Liver (tissue), 8 donors: ENCODE measurements at regions not wholly inside any gene's neighbourhood (a gene's known extent, or its start where the extent isn't known, plus 50 kb on each side); places are given as distances from the start of the nearest gene placed in this dataset.

ENCODE experiments used
- DNase-seq: peaks from one replicate; pipeline ENCODE4 v3.0.0-alpha.2; 2017; ENCODE audit warnings: low spot score
- H3K27ac ChIP-seq, 2 donors: one replicate each; pipeline ENCODE4 v1.7.0; 2013; ENCODE audit warnings: inconsistent platforms in 2 of 2, low read length in 2 of 2, control low read depth in 1 of 2, low read depth in 1 of 2, mild to moderate bottlenecking in 1 of 2
- H3K27me3 ChIP-seq, 4 donors: one replicate each; pipeline versions ENCODE4 v1.6.1 to v1.7.0; 2013; ENCODE audit warnings: low read length in 3 of 4, inconsistent platforms in 1 of 4, mild to moderate bottlenecking in 1 of 4, moderate library complexity in 1 of 4; ENCODE audit not compliant: control insufficient read depth in 4 of 4, insufficient read depth in 4 of 4
- H3K36me3 ChIP-seq, 4 donors: one replicate each; pipeline versions ENCODE4 v1.6.1 to v1.7.0; 2013; ENCODE audit warnings: low read length in 3 of 4, mild to moderate bottlenecking in 3 of 4, low read depth in 1 of 4, moderate library complexity in 1 of 4; ENCODE audit not compliant: control insufficient read depth in 4 of 4, insufficient read depth in 3 of 4
- H3K4me1 ChIP-seq, 4 donors: one replicate each; pipeline versions ENCODE4 v1.6.1 to v1.7.0; 2013; ENCODE audit warnings: low read length in 3 of 4, mild to moderate bottlenecking in 3 of 4, moderate library complexity in 1 of 4; ENCODE audit not compliant: control insufficient read depth in 4 of 4, insufficient read depth in 4 of 4
- H3K4me3 ChIP-seq, 3 donors: one replicate each; pipeline versions ENCODE4 v1.6.1 to v1.7.0; 2013; ENCODE audit warnings: low read length in 3 of 3, control low read depth in 1 of 3, low read depth in 1 of 3, mild to moderate bottlenecking in 1 of 3
- H3K9ac ChIP-seq, 2 donors: one replicate each; pipeline ENCODE4 v1.7.0; 2013; ENCODE audit warnings: low read length in 2 of 2, mild to moderate bottlenecking in 2 of 2, moderate library complexity in 2 of 2, control low read depth in 1 of 2, low read depth in 1 of 2
- H3K9me3 ChIP-seq, 4 donors: one replicate each; pipeline versions ENCODE4 v1.6.1 to v1.7.0; 2013; ENCODE audit warnings: low read length in 3 of 4; ENCODE audit not compliant: control insufficient read depth in 4 of 4
- FOXA1 ChIP-seq: IDR thresholded peaks from 2 replicates; pipeline ENCODE4 v1.6.1; 2016; ENCODE audit warnings: antibody characterized with exemption
- FOXA2 ChIP-seq: IDR thresholded peaks from 2 replicates; pipeline ENCODE4 v1.6.1; 2016; ENCODE audit warnings: antibody characterized with exemption
- GABPA ChIP-seq, 2 donors: IDR thresholded peaks in 1 of 2; conservative IDR thresholded peaks in 1 of 2; 2 replicates each; pipeline ENCODE4 v1.6.1; 2016; ENCODE audit warnings: antibody characterized with exemption in 2 of 2, mild to moderate bottlenecking in 1 of 2, moderate library complexity in 1 of 2
- HNF4A ChIP-seq, 2 donors: conservative IDR thresholded peaks; 2 replicates each; pipeline ENCODE4 v1.6.1; 2016; ENCODE audit warnings: antibody characterized with exemption in 2 of 2, mild to moderate bottlenecking in 2 of 2
- HNF4G ChIP-seq: IDR thresholded peaks from 2 replicates; pipeline ENCODE4 v1.6.1; 2016; ENCODE audit warnings: antibody characterized with exemption
- JUND ChIP-seq, 2 donors: IDR thresholded peaks; 2 replicates each; pipeline ENCODE4 v1.6.1; 2016; ENCODE audit warnings: antibody characterized with exemption in 2 of 2
- NR2F2 ChIP-seq: IDR thresholded peaks from 2 replicates; pipeline ENCODE4 v1.6.1; 2016; ENCODE audit warnings: antibody characterized with exemption
- RAD21 ChIP-seq, 2 donors: IDR thresholded peaks; 2 replicates each; pipeline ENCODE4 v1.6.1; 2016; ENCODE audit warnings: antibody characterized with exemption in 2 of 2, mild to moderate bottlenecking in 2 of 2
- REST ChIP-seq: IDR thresholded peaks from 2 replicates; pipeline ENCODE4 v1.6.1; 2016; ENCODE audit warnings: antibody characterized with exemption, mild to moderate bottlenecking
- RXRA ChIP-seq, 2 donors: IDR thresholded peaks; 2 replicates each; pipeline ENCODE4 v1.6.1; 2017 to 2018; ENCODE audit warnings: antibody characterized with exemption in 2 of 2, mild to moderate bottlenecking in 1 of 2
- SP1 ChIP-seq: IDR thresholded peaks from 2 replicates; pipeline ENCODE4 v1.6.1; 2018; ENCODE audit warnings: antibody characterized with exemption, mild to moderate bottlenecking
- TAF1 ChIP-seq: conservative IDR thresholded peaks from 2 replicates; pipeline ENCODE4 v1.6.1; 2016; ENCODE audit warnings: antibody characterized with exemption, mild to moderate bottlenecking
- ZBTB33 ChIP-seq: IDR thresholded peaks from 2 replicates; pipeline ENCODE4 v1.6.1; 2016; ENCODE audit warnings: antibody characterized with exemption
- WGBS: extraction: QIAGEN DNeasy Blood & Tissue Kit; methylation state at CpG from one replicate; pipeline ENCODE4 v1.1.7; 2013; 5-methylcytosine and 5-hydroxymethylcytosine counted together
- TF ChIP-seq, protein P1 (sequence below): IDR thresholded peaks from 2 replicates; pipeline ENCODE4 v1.6.1; 2016; ENCODE audit warnings: antibody characterized with exemption
- TF ChIP-seq, protein P2 (sequence below): fragments of 150-350 bp; IDR thresholded peaks from 2 replicates; pipeline ENCODE4 v1.5.1; 2017; ENCODE audit warnings: improper control_type of control experiment, low read depth, low read length; ENCODE audit not compliant: missing input control
- TF ChIP-seq, protein P3 (sequence below): IDR thresholded peaks from 2 replicates; pipeline ENCODE4 v1.6.1; 2016; ENCODE audit warnings: antibody characterized with exemption
- donor health status: healthy.
- donor health status: healthy.
- donor health status: healthy.
- donor health status: healthy.
- donor health status: healthy.

DNA sequence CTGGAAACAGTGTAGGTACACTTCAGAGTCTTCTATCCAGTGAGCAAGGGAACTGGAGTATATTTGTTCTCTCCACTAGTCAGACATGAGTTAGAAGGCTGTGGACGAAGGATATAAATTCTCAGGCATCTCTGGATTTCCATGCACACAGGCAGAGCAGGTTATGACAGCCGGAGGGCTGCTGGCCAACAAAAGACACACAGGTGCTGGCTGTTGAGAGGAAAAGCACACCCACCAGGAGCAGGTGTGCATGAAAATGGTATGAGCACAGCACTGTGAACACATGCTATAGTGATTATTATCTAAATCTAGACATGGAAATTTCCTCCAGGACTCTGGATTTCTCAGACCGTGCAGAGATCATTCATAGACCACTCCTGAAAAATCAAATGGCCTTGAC, 444.7 kb upstream of the RPS6KA3 start:
- H3K4me3 ChIP-seq = no peak overlapping the region
- no peaks in the 10 kb centered on the region for H3K4me1 ChIP-seq
- TF ChIP-seq GABPA (IDR thresholded peaks at IDR 0.05 in 1 of 2, conservative IDR thresholded peaks at IDR 0.05 in 1 of 2) = no peak
- TF ChIP-seq ZBTB33 = no peak
- TF ChIP-seq RXRA (IDR thresholded peaks at IDR 0.05) = no peak
- TF ChIP-seq TAF1 = no peak
- no peak for TF ChIP-seq SP1
- no peak for TF ChIP-seq HNF4A (conservative IDR thresholded peaks at IDR 0.05)
- TF ChIP-seq FOXA1 = no peak
- TF ChIP-seq, protein P1, sequence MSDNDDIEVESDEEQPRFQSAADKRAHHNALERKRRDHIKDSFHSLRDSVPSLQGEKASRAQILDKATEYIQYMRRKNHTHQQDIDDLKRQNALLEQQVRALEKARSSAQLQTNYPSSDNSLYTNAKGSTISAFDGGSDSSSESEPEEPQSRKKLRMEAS = no peak
- TF ChIP-seq, protein P2, sequence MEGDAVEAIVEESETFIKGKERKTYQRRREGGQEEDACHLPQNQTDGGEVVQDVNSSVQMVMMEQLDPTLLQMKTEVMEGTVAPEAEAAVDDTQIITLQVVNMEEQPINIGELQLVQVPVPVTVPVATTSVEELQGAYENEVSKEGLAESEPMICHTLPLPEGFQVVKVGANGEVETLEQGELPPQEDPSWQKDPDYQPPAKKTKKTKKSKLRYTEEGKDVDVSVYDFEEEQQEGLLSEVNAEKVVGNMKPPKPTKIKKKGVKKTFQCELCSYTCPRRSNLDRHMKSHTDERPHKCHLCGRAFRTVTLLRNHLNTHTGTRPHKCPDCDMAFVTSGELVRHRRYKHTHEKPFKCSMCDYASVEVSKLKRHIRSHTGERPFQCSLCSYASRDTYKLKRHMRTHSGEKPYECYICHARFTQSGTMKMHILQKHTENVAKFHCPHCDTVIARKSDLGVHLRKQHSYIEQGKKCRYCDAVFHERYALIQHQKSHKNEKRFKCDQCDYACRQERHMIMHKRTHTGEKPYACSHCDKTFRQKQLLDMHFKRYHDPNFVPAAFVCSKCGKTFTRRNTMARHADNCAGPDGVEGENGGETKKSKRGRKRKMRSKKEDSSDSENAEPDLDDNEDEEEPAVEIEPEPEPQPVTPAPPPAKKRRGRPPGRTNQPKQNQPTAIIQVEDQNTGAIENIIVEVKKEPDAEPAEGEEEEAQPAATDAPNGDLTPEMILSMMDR = no peak
- H3K27me3 ChIP-seq = no peaks in the 10 kb centered on the region
- no peak for DNase-seq
- no peaks in the 10 kb centered on the region for H3K9me3 ChIP-seq
- H3K27ac ChIP-seq = no peak overlapping the region
- 78% methylated on average over 3 of the region's 3 CpGs for WGBS
- H3K36me3 ChIP-seq = no peaks in the 10 kb centered on the region
- H3K9ac ChIP-seq = no peak overlapping the region

DNA sequence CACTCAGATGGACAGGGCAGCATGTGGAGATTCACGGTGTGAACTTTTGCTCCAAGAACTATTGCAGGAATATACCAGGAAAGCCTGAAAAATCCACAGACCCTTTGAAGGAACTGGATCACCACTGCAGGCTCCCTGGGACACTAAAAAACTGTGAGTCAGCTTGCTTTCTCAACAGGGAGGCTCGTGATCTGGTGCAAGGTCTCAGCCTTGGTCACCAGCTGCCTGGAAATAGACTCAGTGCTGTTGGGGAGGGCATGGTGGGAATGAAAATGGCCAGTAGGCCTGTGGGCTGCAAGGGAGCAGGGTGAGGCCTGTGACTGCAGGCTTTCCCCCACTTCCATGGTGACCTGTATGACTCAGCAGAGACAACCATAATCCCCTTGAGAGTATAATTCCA, 426.4 kb upstream of the RPS6KA3 start:
- H3K27ac ChIP-seq = no peak overlapping the region
- no peak for TF ChIP-seq NR2F2
- TF ChIP-seq RXRA (IDR thresholded peaks at IDR 0.05) = no peak
- no peak for TF ChIP-seq REST
- TF ChIP-seq SP1 = no peak
- no peak for TF ChIP-seq JUND (IDR thresholded peaks at IDR 0.05)
- no peak for TF ChIP-seq HNF4G
- no peak for TF ChIP-seq GABPA (IDR thresholded peaks at IDR 0.05 in 1 of 2, conservative IDR thresholded peaks at IDR 0.05 in 1 of 2)
- TF ChIP-seq, protein P3, sequence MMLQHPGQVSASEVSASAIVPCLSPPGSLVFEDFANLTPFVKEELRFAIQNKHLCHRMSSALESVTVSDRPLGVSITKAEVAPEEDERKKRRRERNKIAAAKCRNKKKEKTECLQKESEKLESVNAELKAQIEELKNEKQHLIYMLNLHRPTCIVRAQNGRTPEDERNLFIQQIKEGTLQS = no peak
- TF ChIP-seq FOXA2 = no peak
- TF ChIP-seq TAF1 = no peak
- TF ChIP-seq, protein P2 = no peak
- TF ChIP-seq, protein P1 = no peak
- TF ChIP-seq RAD21 (IDR thresholded peaks at IDR 0.05) = no peak
- no peak for TF ChIP-seq FOXA1
- WGBS = 93% methylated on average over 2 of the region's 2 CpGs

More for the DNA sequence above, 426.4 kb upstream of the RPS6KA3 start:
- Histone ChIP-seq H3K27me3 (no peaks in the 10 kb centered on the region), H3K36me3 (no peaks in the 10 kb centered on the region), H3K9ac (no peak overlapping the region), H3K4me3 (no peak overlapping the region), H3K9me3 (no peaks in the 10 kb centered on the region), H3K4me1 (no peaks in the 10 kb centered on the region)
- DNase-seq = no peak
